AG04449 (cell line): ENCODE measurements at regions not wholly inside any gene's neighbourhood (a gene's known extent, or its start where the extent isn't known, plus 50 kb on each side); places are given as distances from the start of the nearest gene placed in this dataset.
A peak's percentile ranks its signal among the peaks of the same experiment; 100 is the strongest.

Source experiments
- CTCF ChIA-PET: fragments of 350-600 bp; formaldehyde crosslinking; extraction: SDS; loops from one replicate; lab custom pipeline; 2021; ENCODE audit warnings: antibody characterized with exemption; lab: Yijun Ruan, JAX
- POLR2A ChIA-PET: fragments of 400-600, 350-600 bp; formaldehyde crosslinking; extraction: SDS; loops from one replicate; lab custom pipeline; 2020; ENCODE audit warnings: antibody characterized with exemption, inconsistent platforms; lab: Yijun Ruan, JAX
- DNase-seq: peaks from one replicate; pipeline ENCODE4 v3.0.0-alpha.2; 2010; ENCODE audit warnings: low read depth, low spot score
- H3K4me3 ChIP-seq: 2 replicates; pipeline ENCODE4 v1.5.1; 2011; ENCODE audit warnings: low read depth, mild to moderate bottlenecking, control low read depth, low read length
- CTCF ChIP-seq: IDR thresholded peaks from one replicate; pipeline ENCODE4 v1.5.1; 2011; ENCODE audit warnings: mild to moderate bottlenecking, moderate library complexity, low read length, control low read depth, inconsistent platforms; ENCODE audit not compliant: insufficient read depth; ENCODE audit errors: missing control alignments

- ChIA-PET CTCF (no interaction called here), POLR2A (no interaction called here)
- H3K4me3 ChIP-seq: no peak overlapping the region
- no peak for TF ChIP-seq CTCF
- no peak for DNase-seq
Observed at GRCh38 chr3:17908399-17909191, 166.2 kb upstream of the TBC1D5 start.

GRCh38 chr3:17905996-17906395 is 163.6 kb upstream of the TBC1D5 start:
- no peak for DNase-seq
- POLR2A ChIA-PET: no interaction called here
- no peak for TF ChIP-seq CTCF
- CTCF ChIA-PET: interaction anchor here (0.7 to 1.4 kb wide), 2 partner anchors 389 to 480 kb away, joined by 3 read pairs; no protein-coding TSS in a partner anchor
- no peak overlapping the region for H3K4me3 ChIP-seq

- DNase-seq: no peak
- no peak for TF ChIP-seq CTCF
- POLR2A ChIA-PET: no interaction called here
- no peak overlapping the region for H3K4me3 ChIP-seq
- CTCF ChIA-PET: no interaction called here
Observed at GRCh38 chr3:17901893-17902292, 159.5 kb upstream of the TBC1D5 start.

- no peak overlapping the region for H3K4me3 ChIP-seq
- POLR2A ChIA-PET: no interaction called here
- DNase-seq: no peak
- TF ChIP-seq CTCF: peak; percentile 56
- CTCF ChIA-PET: interaction anchor here (0.8 to 3.2 kb wide), 11 partner anchors 10 to 550 kb away, joined by 3 to 26 read pairs (median 4); no protein-coding TSS in a partner anchor
Observed at GRCh38 chr3:17894434-17895060, 152.1 kb upstream of the TBC1D5 start.

GRCh38 chr3:17891139-17891856 is 148.9 kb upstream of the TBC1D5 start:
- ChIA-PET POLR2A (no interaction called here), CTCF (no interaction called here)
- no peak overlapping the region for H3K4me3 ChIP-seq
- DNase-seq: no peak
- TF ChIP-seq CTCF: no peak

- TF ChIP-seq CTCF: no peak
- CTCF ChIA-PET: no interaction called here
- POLR2A ChIA-PET: no interaction called here
- DNase-seq: no peak
- no peak overlapping the region for H3K4me3 ChIP-seq
Observed at GRCh38 chr3:17885986-17886385, 143.6 kb upstream of the TBC1D5 start.
